T-helper 22 cell (primary cell): ENCODE measurements at regions not wholly inside any gene's neighbourhood (a gene's known extent, or its start where the extent isn't known, plus 50 kb on each side); places are given as distances from the start of the nearest gene placed in this dataset.
"Not testable (repeated sequence)": the region's sequence is repeated elsewhere in the genome, so short reads cannot be mapped to it uniquely, and the experiment has no call there.

Experiments
- DNase-seq: peaks from one replicate; pipeline ENCODE4 v3.0.0-alpha.2; 2020; ENCODE audit warnings: low read depth

GRCh38 chrX:40373025-40373424 is 207.7 kb upstream of the ATP6AP2 start:
- no peak for DNase-seq

- DNase-seq = no peak
Measured at GRCh38 chrX:40371376-40371775, 209.4 kb upstream of the ATP6AP2 start.

DNA sequence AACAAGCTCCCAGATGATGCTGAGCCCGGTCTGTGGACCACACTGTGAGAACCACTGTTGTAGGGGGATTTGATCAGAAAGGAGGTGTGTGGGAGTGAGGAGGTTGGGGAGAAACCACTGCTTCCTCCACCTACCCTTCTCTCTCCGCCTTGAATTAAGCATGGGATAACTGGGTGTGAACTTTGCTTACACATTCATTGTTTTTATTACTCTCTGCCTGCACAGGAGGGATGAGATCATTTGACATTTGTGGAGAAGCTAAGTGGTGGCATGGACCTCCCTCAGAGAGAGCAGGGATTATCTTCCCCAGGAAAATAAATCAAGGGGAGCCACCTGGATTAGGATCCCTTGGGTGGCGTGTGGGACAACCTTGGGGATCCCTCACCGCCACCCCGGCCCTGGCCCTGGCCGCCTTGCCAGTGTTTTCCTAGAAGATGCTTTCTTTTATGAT is 212.1 kb upstream of the ATP6AP2 start:
- DNase-seq = no peak

DNA sequence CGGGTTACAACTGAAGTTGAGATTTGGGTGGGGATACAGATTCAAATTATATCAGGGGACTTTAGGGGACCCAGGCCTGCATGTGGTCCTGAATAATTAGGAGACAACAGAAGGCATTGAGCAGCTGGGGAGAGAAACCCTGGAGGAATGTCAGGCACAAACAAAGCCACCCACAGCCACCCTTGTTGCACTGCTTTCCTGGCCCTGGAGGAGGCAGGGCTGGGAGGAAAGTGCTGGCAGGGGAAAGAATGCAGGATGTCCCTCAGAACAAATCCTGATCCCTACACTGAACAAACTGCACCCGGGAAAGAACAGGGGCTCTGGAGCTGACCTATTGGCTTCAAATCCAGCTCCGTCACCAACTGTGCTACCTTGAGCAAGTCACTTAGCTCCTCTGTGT is 214.1 kb upstream of the ATP6AP2 start:
- no peak for DNase-seq

DNA sequence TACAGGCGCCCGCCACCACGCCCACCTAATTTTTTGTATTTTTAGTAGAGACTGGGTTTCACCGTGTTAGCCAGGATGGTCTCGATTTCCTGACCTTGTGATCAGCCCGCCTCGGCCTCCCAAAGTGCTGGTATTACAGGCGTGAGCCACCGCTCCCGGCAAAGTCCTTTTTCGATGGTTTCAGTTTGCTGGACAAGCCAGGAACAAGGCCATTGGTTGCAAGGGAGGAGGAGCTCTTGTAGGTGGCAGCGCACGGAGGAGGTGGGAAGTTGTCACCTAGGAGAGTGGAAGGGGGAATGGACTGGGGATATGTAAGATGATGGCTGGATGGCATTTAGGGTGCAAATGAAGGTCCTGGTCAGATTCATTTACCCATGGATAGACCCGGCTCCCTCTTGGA is 218.5 kb upstream of the ATP6AP2 start:
- DNase-seq = not testable (repeated sequence)

- no peak for DNase-seq
Measured at GRCh38 chrX:40360557-40360956, 220.2 kb upstream of the ATP6AP2 start.

DNA sequence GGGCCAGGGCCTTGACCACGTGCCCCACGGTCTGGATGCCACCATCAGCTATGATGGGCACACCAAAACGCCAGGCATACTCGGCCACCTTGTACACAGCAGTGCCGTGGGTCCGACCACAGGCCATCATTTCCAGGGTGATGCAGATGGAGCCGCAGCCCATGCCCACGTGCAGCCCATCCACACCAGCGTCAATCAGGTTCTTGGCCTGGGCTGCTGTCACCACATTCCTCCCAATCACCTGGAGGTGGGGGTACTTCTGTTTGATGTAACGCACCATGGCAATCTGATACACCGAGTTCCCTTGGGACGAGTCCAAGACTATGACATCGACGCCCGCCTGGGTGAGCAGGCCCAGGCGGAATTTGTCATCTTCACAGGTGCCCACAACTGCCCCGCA is 221.2 kb upstream of the ATP6AP2 start:
- DNase-seq = no peak

- DNase-seq = no peak
Measured at GRCh38 chrX:40358994-40359393, 221.8 kb upstream of the ATP6AP2 start.

DNA sequence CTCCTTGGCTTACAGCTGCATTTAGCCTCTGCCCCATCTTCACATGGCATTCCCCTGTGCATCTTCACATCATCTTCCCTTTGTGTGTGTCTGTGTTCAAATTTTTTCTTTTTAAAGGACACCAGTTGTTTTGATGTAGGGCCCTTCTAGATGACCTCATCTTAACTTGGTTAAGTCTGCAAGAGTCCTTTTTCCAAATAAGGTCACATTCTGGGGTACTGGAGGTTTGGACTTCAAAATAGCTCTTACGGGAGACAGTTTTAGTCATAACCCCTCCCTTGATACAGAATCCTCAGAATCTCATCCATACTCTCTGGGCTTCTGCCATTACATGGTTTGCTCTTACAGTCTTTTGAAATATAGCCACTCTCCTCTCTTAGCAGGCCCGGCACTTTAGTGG is 231.5 kb upstream of the ATP6AP2 start:
- no peak for DNase-seq

DNA sequence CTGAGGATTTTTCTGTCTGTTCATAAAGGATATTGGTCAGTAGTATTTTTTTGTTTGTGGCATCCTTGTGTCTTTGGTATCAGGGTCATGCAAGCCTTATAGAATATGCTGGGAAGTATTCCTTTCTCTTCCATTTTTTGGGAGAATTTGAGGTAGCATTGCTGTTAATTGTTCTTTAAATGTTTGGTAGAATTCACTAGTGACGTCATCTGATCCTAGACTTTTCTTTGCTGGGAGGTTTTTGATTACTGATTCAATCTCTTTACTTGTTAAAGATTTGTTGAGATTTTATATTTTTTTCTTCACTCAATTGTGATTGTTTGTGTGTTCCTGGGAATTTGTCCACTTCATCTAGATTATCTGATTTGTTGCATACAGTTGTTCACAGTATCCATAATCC is 234.4 kb upstream of the ATP6AP2 start:
- DNase-seq = no peak

DNA sequence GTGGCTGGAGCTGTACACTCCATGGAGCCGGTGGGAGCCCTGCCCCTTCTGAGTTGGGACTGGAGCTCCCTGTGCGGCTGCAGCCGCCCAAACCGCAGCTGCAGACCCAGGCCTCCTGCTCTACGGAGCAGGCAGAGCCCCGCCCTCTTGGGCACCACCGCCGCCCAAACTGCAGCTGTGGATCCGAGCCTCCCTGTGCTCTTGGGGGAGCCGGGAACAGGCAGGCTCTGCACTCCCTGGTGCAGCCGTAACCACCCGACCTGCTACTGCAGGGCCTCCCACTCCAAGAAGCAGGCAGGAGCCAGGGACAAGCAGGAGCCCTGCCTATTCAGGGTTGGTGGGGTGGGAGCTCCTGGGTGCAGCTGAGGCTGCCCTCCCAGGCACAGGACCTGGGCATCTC is 237.5 kb upstream of the ATP6AP2 start:
- DNase-seq = no peak

DNA sequence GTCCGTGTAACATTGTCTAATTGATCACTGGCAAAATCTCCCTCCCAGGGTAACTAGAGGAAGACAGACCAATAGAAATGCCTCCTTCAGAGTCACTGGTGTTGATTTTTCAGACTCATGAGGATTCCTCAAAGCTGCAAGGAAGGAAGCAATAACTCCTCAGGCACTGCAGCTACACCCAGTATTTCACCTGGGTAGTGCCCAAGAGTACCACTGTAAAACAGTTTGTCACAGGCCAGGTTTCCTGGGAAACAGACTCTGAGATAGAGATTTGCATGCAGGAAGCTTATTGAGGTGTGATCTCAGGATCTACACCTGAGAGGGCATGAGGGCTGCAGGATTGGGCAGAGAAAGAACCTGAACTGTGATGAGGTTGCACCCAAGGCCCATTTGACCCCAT is 240.7 kb upstream of the ATP6AP2 start:
- DNase-seq = no peak

DNA sequence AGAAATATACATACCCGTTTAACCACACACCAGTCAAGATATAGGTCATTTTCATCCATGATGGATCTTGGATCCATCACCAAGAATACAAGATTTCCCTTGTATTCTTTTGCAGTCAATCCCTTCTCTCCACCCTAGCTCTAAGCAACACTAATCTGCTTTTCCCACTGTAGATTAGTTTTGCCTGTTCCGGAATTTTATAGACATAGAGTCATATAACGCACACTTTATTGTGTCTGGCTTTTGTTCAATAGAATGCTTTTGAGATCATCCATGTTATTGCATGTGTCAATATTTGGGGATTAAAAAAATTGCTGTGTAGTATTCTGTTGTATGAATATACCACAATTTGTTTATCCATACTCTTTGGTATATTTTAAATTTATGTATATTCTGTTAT is 235.6 kb upstream of the BCOR start:
- no peak for DNase-seq

- DNase-seq = no peak
Measured at GRCh38 chrX:40331762-40332161, 234.0 kb upstream of the BCOR start.

DNA sequence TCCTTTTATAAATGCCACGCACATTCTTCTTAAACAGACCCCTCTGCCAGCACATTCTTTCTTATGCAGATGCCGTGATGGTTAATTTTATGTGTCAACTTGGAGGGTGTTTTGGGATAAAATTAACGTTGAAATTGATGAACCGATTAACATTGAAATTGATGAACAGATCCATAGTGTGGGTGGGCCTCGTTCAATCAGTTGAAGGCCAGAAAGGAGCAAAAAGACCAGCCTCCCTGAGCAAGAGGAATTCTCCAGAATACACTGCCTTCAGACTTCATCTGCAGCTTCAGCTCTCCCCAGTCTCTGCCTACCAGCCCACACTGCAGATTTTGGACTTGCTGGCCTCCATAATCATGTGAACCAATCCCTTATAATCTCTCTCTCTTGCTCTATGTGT is 233.6 kb upstream of the BCOR start:
- no peak for DNase-seq

- no peak for DNase-seq
Measured at GRCh38 chrX:40329616-40330015, 231.9 kb upstream of the BCOR start.

DNA sequence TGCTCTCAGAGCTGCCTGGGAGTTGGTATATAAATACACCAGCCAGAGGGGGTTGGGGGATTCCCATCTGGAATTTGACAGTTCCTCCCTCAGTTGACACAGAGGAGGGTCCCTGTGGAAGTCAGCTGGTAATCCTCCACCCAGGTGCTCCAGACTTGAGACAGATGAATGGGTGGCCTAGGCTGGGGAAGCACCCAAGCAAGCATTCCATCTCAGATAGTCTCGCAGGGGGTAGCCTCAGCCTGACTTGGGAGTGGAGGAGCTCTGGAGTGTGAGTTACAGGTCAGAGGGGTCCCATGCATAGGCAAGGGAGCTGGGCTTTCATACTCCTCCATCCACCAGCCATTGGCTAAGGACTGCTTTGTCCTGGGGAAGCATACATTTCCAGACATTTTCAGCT is 229.3 kb upstream of the BCOR start:
- no peak for DNase-seq

- DNase-seq = no peak
Measured at GRCh38 chrX:40326186-40326965, 228.6 kb upstream of the BCOR start.

- DNase-seq = no peak
Measured at GRCh38 chrX:40325161-40325560, 227.4 kb upstream of the BCOR start.

DNA sequence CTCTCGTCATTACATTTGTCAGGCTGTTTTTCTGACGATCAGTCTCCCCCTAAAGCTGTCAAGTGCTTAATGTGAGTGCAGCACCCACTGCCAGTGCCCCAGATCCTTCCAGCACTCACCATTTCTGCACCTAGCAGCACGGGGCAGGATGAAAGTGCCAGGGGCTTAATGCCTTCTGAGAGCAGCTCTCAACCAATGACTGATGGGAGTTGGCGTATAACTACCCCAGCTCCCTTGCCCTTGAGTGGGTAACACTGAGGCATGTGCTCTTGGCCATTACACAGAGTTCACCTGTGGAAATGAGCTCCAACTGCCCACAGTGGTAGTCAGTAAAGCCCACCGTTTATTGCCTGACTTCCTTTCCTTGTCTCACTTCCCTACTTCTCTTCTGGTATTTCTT is 226.2 kb upstream of the BCOR start:
- DNase-seq = no peak

DNA sequence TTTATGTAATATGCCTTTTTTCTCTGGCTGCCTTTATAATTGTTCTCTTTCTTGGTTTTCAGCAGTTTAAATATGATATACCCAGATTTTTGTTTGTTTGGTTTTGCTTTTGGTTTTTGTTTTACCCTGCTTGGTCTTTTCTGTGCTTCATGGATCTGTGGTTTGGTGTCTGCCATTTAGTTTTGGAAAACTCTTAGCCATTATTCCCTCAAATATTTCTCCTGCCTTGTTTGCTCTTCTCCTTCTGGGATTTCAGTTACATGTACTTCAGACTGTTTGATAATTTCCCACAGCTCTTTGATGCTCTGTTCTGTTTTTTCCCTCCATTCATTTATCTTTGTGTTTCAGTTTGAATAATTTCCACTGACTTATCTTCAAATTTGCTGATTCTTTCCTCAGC is 223.1 kb upstream of the BCOR start:
- no peak for DNase-seq

DNA sequence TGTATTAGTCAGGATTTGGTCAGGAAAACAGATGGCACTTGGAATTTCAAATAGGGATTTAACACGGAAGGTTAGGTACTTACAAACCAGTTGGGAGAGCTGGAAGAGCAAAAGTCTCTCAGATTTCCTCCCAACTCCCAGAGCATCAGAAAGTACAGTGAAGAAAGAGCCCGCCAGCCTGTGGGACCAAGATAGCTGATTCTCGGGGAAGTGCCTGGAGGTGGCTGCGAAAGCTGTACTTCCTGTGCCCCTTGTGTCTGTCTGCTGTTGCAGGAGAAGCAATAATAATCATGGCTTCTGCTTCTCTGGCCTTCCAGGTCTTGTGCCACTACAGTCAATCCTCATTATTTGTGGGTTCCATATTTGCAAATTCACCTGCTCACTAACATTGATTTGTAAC is 221.0 kb upstream of the BCOR start:
- no peak for DNase-seq

- no peak for DNase-seq
Measured at GRCh38 chrX:40318076-40318475, 220.3 kb upstream of the BCOR start.

DNA sequence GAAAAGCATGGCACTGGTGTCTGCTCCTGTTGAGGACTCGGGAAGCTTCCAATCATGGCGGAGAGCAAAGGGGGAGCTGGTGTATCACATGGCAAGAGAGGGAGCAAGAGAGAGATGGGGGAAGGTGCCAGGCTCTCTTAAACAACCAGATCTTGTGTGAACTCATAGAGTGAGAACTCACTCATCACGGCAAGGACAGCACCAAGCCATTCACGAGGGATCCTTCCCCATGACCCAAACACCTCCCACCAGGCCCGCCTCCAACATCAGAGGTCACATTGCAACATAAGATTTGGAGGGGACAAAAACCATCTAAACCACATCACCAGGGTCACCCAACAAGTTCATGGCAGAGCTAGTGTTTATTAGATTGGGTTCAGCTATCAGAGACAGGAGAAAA is 218.7 kb upstream of the BCOR start:
- no peak for DNase-seq
